ENCODE measurements at regions not wholly inside any gene's neighbourhood (a gene's known extent, or its start where the extent isn't known, plus 50 kb on each side); places are given as distances from the start of the nearest gene placed in this dataset.

GRCh38 chr13:91249861-91250260, 97.6 kb upstream of the MIR17HG start:
- no peak for TF ChIP-seq POLR2AphosphoS5 (IDR thresholded peaks at IDR 0.05; ENCODE audit: borderline replicate concordance, low read depth, low read length)
- no peak for TF ChIP-seq EZH2 (IDR thresholded peaks at IDR 0.05)
